ENCODE measurements at regions not wholly inside any gene's neighbourhood (a gene's known extent, or its start where the extent isn't known, plus 50 kb on each side); places are given as distances from the start of the nearest gene placed in this dataset.

DNA sequence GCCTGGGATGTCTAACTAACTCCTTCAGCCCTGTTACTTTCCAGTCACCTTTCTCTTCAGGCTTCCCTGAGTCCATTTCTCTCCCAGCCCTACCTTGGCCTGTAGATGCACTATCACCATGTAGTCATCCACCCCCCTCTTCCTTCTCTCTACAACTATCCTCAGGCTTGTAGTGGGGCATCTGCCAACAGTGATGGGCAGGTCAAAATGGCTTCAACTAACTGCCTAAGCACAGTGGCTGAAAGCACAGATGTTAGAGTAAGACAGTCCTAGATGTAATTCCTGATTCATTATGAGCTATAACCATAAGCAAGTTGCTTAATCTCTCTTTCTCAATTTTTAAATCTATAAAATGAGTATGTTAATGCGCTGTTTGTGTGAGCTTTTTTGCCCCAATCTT lies 133.6 kb upstream of the NAV3 start:
- no peak overlapping the region for H3K27ac ChIP-seq (ENCODE audit: insufficient read depth, low read length)
- intact Hi-C loops (cut with micrococcal nuclease), result no loop called here

More for the DNA sequence above, 133.6 kb upstream of the NAV3 start:
- H3K4me2 ChIP-seq (ENCODE audit: low read depth, low read length), result no peak overlapping the region
- H2BK20ac ChIP-seq (ENCODE audit: low read depth, low read length), result no peak overlapping the region
- no peak overlapping the region for H3K14ac ChIP-seq (replicated peaks; ENCODE audit: low read depth, low read length)
- no peaks in the 10 kb centered on the region for H3K9me3 ChIP-seq (ENCODE audit: control insufficient read depth, insufficient read depth, low read length)
- no peak overlapping the region for H2BK15ac ChIP-seq (ENCODE audit: low read depth, low read length)
- no peaks in the 10 kb centered on the region for H3K27me3 ChIP-seq (ENCODE audit: control insufficient read depth, insufficient read depth, low read length)
- H3K9me1 ChIP-seq (ENCODE audit: insufficient read depth, low read length), result no peaks in the 10 kb centered on the region
- H3K9ac ChIP-seq (ENCODE audit: low read depth, low read length), result no peak overlapping the region
- no peak overlapping the region for H4K8ac ChIP-seq (ENCODE audit: low read depth in 2 of 2, low read length in 2 of 2)
- H4K5ac ChIP-seq (ENCODE audit: low read depth, low read length), result no peak overlapping the region
- H2AK5ac ChIP-seq (ENCODE audit: low read depth, low read length), result no peak overlapping the region
- H3K56ac ChIP-seq (ENCODE audit: extremely low read depth, insufficient read depth, low read length), result no peak overlapping the region
- no peaks in the 10 kb centered on the region for H3K79me1 ChIP-seq (ENCODE audit: low read depth in 1 of 2, low read length in 2 of 2)
- H4K91ac ChIP-seq (ENCODE audit: insufficient read depth, low read depth, low read length), result no peak overlapping the region
- H4K20me1 ChIP-seq (ENCODE audit: insufficient read depth, low read length), result no peaks in the 10 kb centered on the region
- WGBS, 2 experiments (ENCODE audit: extremely low coverage in 2 of 2, insufficient read length in 1 of 2), result no CpG with 5 or more reads among the region's 1 CpG
- H3K4ac ChIP-seq (ENCODE audit: low read depth, low read length), result no peak overlapping the region
- DNase-seq, result no peak
- POLR2A ChIA-PET (ENCODE audit: unreplicated experiment), result interaction anchor here (0.7 kb wide), 1 partner anchor 25 kb away, joined by 3 read pairs; no protein-coding TSS in a partner anchor
- H2BK120ac ChIP-seq (ENCODE audit: low read depth, low read length), result no peak overlapping the region
- no peak overlapping the region for H3K23ac ChIP-seq (ENCODE audit: low read depth, low read length)
- no peaks in the 10 kb centered on the region for H3K36me3 ChIP-seq (ENCODE audit: control insufficient read depth, insufficient read depth, low read length)
- TF ChIP-seq, protein P1, sequence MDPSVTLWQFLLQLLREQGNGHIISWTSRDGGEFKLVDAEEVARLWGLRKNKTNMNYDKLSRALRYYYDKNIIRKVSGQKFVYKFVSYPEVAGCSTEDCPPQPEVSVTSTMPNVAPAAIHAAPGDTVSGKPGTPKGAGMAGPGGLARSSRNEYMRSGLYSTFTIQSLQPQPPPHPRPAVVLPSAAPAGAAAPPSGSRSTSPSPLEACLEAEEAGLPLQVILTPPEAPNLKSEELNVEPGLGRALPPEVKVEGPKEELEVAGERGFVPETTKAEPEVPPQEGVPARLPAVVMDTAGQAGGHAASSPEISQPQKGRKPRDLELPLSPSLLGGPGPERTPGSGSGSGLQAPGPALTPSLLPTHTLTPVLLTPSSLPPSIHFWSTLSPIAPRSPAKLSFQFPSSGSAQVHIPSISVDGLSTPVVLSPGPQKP (IDR thresholded peaks at IDR 0.05; ENCODE audit: borderline replicate concordance, low read depth, low read length), result no peak
- TF ChIP-seq NFE2L2 (IDR thresholded peaks at IDR 0.05; ENCODE audit: low read depth, low read length) (no peak), RFX5 (IDR thresholded peaks at IDR 0.05; ENCODE audit: low read depth, low read length) (no peak), CHD1 (IDR thresholded peaks at IDR 0.05; ENCODE audit: low read depth, low read length) (no peak), SMC3 (IDR thresholded peaks at IDR 0.05; ENCODE audit: low read depth, low read length) (no peak), POLR2A (IDR thresholded peaks at IDR 0.05; ENCODE audit: low read depth, low read length) (no peak), FOS (IDR thresholded peaks at IDR 0.05; ENCODE audit: low read depth, low read length) (no peak), BHLHE40 (IDR thresholded peaks at IDR 0.05; ENCODE audit: low read depth, low read length) (no peak), RCOR1 (IDR thresholded peaks at IDR 0.05; ENCODE audit: insufficient replicate concordance, low read length) (no peak), MXI1 (IDR thresholded peaks at IDR 0.05; ENCODE audit: borderline replicate concordance, low read depth, low read length) (no peak), MAZ (IDR thresholded peaks at IDR 0.05; ENCODE audit: borderline replicate concordance, low read depth, low read length) (no peak), USF2 (IDR thresholded peaks at IDR 0.05; ENCODE audit: low read depth, low read length) (no peak), CTCF (conservative IDR thresholded peaks at IDR 0.05; ENCODE audit: low read depth, low read length) (no peak), MAFK (IDR thresholded peaks at IDR 0.05; ENCODE audit: low read depth, low read length) (no peak), RAD21 (IDR thresholded peaks at IDR 0.05; ENCODE audit: low read length) (no peak), CEBPB (IDR thresholded peaks at IDR 0.05; ENCODE audit: low read depth, low read length) (no peak)
- H2AFZ ChIP-seq (replicated peaks; ENCODE audit: low read length, poor library complexity), result no peak overlapping the region
- H3K4me3 ChIP-seq (ENCODE audit: insufficient read depth, low read depth, low read length), result no peak overlapping the region
- H2AK9ac ChIP-seq (replicated peaks; ENCODE audit: low read depth, low read length, poor library complexity), result no peak overlapping the region
- no peak overlapping the region for H2BK5ac ChIP-seq (ENCODE audit: low read depth, low read length, poor library complexity, severe bottlenecking)
- dilution Hi-C loops (cut with HindIII; ENCODE audit: low sequenced_read_pairs, unreplicated experiment) (loop anchor here (25.0 kb wide), 1 partner anchor 535 kb away; no protein-coding TSS in a partner anchor), in situ Hi-C loops (cut with MboI; ENCODE audit: low sequenced_read_pairs) (no loop called here)
- H3K18ac ChIP-seq (ENCODE audit: low read depth, low read length), result no peak overlapping the region
- CTCF ChIA-PET, result no interaction called here
- no peaks in the 10 kb centered on the region for H3K4me1 ChIP-seq (ENCODE audit: control insufficient read depth, insufficient read depth, low read length)
- ATAC-seq (ENCODE audit: low read depth), result no peak
- BruUV-seq (replicated peaks), result no TSS peak

Measured in IMR-90 (cell line).